ENCODE measurements at regions not wholly inside any gene's neighbourhood (a gene's known extent, or its start where the extent isn't known, plus 50 kb on each side); places are given as distances from the start of the nearest gene placed in this dataset.

GRCh38 chr12:5344131-5344530, 87.8 kb upstream of the NTF3 start:
- Histone ChIP-seq H3K4me1 (replicated peaks in 1 of 2) (no peaks in the 10 kb centered on the region), H3K36me3 (replicated peaks in 1 of 2) (no peaks in the 10 kb centered on the region), H3K27ac (no peak overlapping the region), H3K27me3 (no peaks in the 10 kb centered on the region), H3K4me3 (no peak overlapping the region), H3K9me3 (replicated peaks in 1 of 3) (no peaks in the 10 kb centered on the region)
- TF ChIP-seq, protein P1, sequence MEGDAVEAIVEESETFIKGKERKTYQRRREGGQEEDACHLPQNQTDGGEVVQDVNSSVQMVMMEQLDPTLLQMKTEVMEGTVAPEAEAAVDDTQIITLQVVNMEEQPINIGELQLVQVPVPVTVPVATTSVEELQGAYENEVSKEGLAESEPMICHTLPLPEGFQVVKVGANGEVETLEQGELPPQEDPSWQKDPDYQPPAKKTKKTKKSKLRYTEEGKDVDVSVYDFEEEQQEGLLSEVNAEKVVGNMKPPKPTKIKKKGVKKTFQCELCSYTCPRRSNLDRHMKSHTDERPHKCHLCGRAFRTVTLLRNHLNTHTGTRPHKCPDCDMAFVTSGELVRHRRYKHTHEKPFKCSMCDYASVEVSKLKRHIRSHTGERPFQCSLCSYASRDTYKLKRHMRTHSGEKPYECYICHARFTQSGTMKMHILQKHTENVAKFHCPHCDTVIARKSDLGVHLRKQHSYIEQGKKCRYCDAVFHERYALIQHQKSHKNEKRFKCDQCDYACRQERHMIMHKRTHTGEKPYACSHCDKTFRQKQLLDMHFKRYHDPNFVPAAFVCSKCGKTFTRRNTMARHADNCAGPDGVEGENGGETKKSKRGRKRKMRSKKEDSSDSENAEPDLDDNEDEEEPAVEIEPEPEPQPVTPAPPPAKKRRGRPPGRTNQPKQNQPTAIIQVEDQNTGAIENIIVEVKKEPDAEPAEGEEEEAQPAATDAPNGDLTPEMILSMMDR (IDR thresholded peaks at IDR 0.05) = no peak
- TF ChIP-seq POLR2A (IDR thresholded peaks at IDR 0.05) = no peak
- intact Hi-C loops (cut with DNase I) = no loop called here
- no peak for DNase-seq
- 50 to 75% (median 64%) methylated on average over 3 to 4 of the region's 4 CpGs for WGBS, 4 donors

DNA sequence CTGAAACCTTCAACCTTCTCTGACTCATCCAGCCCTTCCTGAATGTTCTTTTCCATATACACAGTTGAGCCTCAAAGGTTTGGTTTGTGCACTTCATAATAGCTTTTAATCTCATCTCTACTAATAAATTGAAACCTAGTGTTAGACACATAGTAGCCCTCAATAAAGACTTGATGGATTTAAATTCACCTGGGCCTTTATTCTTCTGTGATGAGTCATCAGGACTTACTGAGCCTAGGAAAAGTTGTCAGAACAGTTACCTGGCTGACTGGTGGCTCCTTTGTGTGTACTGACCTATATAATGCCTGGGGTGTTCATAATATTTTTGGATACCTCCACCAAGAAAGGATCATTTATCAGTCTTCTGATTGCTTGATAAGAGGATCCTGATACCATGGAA, 86.4 kb upstream of the NTF3 start:
- intact Hi-C loops (cut with DNase I) = no loop called here
- H3K4me1 ChIP-seq (replicated peaks in 1 of 2) = no peaks in the 10 kb centered on the region
- no peak for DNase-seq
- no peak overlapping the region for H3K27ac ChIP-seq
- H3K9me3 ChIP-seq (replicated peaks in 1 of 3) = no peaks in the 10 kb centered on the region
- H3K4me3 ChIP-seq = no peak overlapping the region
- H3K36me3 ChIP-seq (replicated peaks in 1 of 2) = no peaks in the 10 kb centered on the region
- TF ChIP-seq, protein P1 (IDR thresholded peaks at IDR 0.05) = no peak
- no peak for TF ChIP-seq POLR2A (IDR thresholded peaks at IDR 0.05)
- no peaks in the 10 kb centered on the region for H3K27me3 ChIP-seq

DNA sequence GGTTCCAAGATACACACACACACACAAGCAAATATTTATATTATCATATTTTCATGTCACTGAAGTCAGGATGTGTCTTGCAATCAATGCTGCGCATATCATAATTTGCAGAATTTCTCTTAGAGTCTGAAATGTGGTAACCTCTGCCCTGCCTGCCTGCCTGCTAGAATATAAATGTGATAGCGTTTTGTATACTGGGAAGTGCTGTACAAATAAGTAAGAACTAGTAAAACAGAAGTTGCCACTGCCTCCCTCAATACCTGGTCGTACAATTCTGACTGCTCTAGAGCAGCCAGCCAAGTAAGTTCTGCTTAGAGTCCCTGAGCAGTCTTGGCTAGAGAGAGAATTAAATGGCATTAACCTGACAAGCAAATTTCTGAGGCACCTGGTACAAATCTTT, 83.9 kb upstream of the NTF3 start:
- Histone ChIP-seq H3K27ac (no peak overlapping the region), H3K27me3 (no peaks in the 10 kb centered on the region), H3K4me3 (no peak overlapping the region), H3K9me3 (replicated peaks in 1 of 3) (no peaks in the 10 kb centered on the region), H3K4me1 (replicated peaks in 1 of 2) (no peaks in the 10 kb centered on the region), H3K36me3 (replicated peaks in 1 of 2) (no peaks in the 10 kb centered on the region)
- TF ChIP-seq, protein P1 (IDR thresholded peaks at IDR 0.05) = no peak
- intact Hi-C loops (cut with DNase I) = no loop called here
- no peak for DNase-seq
- 38 to 52% (median 46%) methylated on average over 3 of the region's 3 CpGs for WGBS, 4 donors

- Histone ChIP-seq H3K27ac (no peak overlapping the region), H3K4me3 (no peak overlapping the region), H3K36me3 (replicated peaks in 1 of 2) (no peaks in the 10 kb centered on the region), H3K9me3 (replicated peaks in 1 of 3) (no peaks in the 10 kb centered on the region), H3K4me1 (replicated peaks in 1 of 2) (no peaks in the 10 kb centered on the region), H3K27me3 (no peaks in the 10 kb centered on the region)
- intact Hi-C loops (cut with DNase I) = no loop called here
- no peak for DNase-seq
- whole genome bisulfite sequencing, 4 donors = 39 to 45% (median 43%) methylated on average over 4 of the region's 4 CpGs
- TF ChIP-seq, protein P1 (IDR thresholded peaks at IDR 0.05) = no peak
- TF ChIP-seq POLR2A (IDR thresholded peaks at IDR 0.05) = no peak
Observed at GRCh38 chr12:5348491-5348890, 83.4 kb upstream of the NTF3 start.

Data from adrenal gland (tissue), 9 donors.